GM18498 (cell line): ENCODE measurements at regions not wholly inside any gene's neighbourhood (a gene's known extent, or its start where the extent isn't known, plus 50 kb on each side); places are given as distances from the start of the nearest gene placed in this dataset.
"Not testable (repeated sequence)": the region's sequence is repeated elsewhere in the genome, so short reads cannot be mapped to it uniquely, and the experiment has no call there.

ENCODE experiments used
- ATAC-seq: cut with Tn5 transposase; IDR thresholded peaks from one replicate; pipeline ENCODE4 v1.9.1; 2021; ENCODE audit warnings: mild to moderate bottlenecking, moderate library complexity; ENCODE audit not compliant: unreplicated experiment

DNA sequence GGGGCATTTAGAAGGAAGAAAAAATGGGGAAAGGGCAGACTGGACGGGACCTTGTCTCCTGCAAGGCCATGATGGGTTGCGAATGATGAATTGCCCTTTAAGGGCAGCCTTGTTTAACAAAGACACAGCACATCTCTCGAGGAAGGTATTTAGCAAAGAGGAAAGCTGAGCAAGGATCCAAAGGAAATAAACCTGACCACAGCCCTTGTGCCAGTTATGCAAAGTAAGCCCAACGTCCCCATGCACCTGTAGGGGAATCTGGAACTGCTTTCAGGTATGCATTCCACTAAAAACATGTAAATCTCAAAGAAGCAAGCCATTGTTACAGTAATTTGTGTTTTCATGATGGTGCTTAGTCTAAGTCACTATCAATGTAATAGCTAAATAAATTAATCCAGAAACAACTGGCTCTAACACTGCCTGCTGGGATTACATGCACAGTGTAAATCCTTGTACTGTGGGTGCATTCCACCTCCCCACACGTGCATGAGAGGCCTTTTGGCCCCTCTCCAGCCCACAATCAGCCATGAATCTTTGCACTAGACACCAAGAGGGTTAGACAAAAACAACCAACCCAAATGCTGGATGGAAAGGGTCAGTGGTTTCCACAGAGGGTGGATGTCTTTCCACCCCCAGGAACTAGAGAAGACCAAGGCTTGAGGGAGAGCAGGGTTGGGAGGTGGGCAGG lies 228.8 kb upstream of the KAZN start:
- ATAC-seq = no peak

DNA sequence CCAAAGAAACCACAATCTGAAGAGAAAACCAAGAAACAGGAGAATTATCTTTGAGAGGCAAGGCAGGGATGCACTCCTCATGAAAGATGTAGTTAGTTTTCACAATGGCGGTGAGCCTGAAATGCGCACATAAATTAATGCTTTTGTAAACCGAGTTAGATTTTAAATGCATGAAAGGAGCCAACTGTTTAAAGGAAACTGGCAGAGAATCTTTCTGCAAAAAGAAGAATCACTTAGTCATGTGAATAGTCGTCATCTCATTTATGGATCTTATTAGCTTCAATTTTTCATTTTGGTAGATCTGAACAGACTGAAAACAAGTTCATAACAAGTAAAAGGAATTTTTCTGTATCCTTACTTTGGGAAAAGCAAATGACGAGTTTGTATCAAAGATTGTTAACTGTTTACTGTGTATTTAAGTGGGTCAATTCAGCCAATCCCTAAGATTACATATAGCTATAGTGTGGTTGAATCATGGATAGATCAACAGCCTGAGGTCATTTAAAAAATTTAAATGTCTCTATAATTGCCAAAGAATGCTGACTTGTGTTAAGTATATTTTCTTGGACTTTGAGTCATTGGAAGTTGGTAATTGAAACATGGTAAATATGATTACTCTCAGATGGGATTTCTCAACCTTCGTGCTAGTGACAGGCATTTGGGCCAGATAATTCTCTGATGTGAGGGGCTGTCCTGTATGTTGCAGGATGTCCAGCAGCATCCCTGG lies 226.6 kb upstream of the KAZN start:
- no peak for ATAC-seq

DNA sequence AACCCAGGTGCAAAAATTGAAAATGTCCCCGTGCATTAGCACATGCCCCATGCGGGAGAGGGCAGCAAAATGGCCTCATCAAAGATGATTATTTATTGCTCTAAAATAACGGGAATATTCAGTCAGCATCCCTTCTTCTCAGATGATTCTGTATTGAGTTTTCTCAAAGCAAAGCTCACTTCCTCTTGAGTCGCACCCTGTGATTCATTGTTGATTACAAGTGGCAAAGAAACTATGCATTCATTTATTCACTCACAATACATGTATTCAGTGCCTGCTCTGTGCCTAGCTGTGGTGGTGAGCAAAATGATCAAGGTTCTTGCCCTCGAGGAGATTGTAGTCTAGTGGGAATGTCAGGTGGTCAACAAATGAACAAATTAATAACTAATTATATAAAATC lies 226.0 kb upstream of the KAZN start:
- ATAC-seq = no peak

DNA sequence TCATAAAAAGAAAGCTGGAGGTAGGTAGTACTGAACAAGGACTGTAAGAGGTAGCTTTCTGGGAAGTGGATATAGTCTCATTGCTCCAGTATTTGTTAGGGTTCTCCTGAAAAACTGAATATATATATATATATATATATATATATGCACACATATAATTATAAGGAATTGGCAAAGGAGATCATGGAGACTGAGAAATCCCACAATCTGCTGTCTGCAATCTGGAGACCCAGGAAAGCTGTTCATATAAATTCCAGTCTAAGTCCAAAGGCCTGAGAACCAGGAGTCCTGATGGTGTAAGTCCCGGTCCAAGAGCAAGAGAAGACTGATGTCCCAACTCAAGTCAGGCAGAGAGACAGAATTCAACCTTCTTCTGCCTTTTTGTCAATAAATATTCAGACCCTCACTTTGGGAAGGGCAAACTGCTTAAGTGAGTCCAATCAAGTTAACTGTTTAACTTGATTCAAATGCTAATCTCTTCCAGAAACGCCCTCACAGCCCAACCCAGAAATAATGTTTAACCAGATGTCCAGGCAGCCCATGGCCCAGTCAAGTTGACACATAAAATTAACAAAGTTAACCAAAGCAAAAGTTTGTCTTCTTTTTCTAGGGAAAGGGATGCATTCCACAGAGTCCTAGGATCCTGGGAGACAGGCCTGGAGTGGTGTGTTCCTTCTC lies 225.3 kb upstream of the KAZN start:
- no peak for ATAC-seq

DNA sequence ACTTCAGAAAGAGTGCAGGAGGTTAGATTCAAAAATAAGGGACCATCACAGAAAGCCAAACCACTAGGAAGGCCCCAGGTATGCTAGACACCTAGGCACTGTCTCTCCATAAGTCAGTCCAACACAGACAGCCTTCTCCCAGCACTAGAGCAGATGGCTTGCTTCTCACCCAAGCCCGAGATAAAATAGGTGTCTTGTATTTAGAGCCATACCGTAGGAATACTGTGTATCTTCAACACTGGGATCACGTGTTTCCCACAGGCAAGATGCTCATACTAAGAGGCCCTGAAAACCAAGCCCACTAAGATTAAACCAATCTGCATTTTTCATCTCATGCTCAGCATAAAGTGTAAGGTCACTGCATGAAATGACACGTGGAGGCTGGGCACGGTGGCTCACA lies 223.3 kb upstream of the KAZN start:
- no peak for ATAC-seq

DNA sequence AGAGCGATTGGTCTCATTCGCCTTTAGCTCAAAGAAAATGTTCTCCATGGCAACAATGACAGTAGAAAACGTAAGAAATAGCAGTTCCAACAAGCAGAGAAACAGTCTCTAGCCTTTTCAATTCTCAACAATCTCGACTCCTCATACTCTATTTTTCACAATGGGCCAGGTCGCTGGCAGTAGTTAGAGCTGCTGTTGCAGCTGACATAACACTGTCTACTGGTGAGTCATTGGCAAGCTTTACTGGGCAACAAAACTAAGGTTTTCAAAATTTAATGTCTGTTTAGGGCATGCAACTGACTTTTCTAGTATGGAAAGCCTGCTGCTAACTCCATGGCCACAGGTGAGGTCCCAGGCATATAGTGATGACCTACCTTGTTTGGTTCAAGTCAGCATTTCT lies 221.1 kb upstream of the KAZN start:
- ATAC-seq = no peak

DNA sequence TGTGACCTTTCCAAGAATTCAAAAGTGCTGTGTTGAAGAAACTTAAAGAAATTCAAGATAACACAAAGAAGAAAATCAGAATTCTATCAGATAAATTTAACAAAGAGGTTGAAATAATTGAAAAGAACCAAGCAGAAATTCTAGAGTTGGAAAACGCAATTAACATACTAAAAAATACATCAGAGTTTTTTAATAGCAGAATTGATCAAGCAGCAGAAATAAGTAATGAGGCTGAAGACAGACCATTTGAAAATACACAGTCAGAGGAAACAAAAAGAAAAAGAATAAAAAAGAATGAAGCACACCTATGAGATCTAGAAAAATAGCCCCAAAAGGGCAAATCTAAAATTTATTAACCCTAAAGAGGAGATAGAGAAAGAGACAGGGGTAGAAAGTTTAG lies 218.1 kb upstream of the KAZN start:
- no peak for ATAC-seq

DNA sequence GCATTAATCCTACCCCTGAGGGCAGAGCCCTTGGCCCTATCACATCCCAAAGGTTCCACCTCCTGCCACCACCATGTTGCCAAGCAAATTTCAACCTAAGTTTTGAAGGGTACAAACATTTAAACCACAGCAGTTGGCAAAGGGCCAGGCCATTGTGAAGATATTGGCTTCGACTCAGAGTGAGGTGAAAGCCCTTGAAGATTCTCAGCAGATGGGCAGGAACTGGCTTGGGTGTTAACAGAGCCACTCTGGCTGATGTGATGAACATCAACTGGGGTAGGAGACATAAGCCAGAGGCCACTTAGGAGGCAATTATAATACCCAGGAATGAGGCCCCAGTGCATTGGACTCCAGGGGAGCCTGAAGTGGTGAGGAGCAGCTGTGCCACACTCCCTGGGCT lies 207.7 kb upstream of the KAZN start:
- ATAC-seq = no peak

DNA sequence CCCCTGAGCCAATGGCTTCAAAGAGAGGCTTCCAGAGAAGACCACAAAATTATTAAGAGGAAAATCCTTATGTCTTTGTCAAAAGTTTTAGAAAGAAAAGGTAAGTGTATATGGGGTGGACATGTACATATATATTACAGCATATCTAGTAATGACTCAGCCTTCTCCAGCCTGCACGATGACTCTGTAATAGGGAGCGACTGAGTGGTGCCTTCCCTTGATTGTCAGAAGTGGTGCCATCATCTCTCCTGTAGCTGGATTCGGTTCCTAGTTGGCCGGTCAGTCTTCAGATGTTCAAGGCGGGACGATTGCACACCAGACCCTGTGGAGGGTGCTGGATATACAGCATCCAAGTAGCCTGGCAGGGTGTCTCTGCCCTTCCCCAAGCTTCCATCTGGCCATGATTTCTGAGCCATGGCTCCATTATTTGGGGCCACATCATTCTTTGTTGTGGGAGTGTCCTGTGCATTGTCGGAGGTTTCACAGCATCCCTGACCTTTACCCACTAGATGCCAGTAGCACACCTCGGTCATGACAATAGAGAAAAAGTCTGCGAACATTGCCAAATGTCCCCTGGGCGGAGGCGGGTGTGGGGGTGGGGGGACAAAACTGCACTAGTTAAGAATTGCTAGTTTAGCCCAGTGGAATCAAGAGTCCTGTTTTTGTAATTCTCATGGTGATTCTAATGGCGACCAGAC lies 206.2 kb upstream of the KAZN start:
- ATAC-seq = no peak

DNA sequence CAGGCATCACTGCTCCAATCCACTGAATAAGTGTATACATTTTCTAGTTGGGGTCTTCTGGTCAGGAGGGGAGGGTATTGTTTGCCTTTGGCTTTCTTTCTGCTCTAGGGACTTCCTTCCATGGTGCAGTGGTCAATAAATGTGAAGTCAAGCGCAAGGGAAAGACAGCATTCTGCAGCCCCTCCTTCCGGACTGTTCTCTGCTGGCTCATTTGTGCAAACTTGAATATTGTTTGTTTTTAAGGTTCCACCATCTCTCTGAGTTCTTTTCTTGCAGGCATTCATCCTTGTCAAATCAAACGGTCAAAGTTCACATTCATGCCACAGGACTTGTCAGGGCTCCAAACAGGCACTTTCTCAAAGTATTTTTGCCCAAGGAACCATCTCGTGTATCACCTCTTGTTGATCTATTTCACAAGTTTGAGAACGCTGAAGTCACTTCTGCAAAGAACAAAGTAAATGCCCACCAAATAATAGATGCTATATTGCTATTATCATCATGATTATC lies 205.6 kb upstream of the KAZN start:
- no peak for ATAC-seq

DNA sequence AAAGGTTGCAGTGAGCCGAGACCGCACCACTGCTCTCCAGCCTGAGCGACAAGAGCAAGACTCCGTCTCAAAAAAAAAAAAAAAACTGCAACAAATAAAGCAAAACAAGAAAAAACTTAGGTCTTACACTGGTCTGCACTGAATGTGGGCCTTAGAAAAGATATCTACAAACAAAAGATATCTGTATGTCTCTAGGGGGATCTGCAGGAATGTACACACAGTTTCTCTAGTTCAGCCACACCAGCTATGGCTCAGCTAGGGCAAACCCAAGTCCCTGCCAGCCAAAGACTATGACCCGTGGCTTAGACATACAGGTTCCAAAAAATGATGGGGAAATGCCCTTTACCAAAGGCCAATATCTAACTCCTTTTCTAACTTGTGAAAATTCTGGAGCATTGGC lies 202.4 kb upstream of the KAZN start:
- ATAC-seq = no peak

DNA sequence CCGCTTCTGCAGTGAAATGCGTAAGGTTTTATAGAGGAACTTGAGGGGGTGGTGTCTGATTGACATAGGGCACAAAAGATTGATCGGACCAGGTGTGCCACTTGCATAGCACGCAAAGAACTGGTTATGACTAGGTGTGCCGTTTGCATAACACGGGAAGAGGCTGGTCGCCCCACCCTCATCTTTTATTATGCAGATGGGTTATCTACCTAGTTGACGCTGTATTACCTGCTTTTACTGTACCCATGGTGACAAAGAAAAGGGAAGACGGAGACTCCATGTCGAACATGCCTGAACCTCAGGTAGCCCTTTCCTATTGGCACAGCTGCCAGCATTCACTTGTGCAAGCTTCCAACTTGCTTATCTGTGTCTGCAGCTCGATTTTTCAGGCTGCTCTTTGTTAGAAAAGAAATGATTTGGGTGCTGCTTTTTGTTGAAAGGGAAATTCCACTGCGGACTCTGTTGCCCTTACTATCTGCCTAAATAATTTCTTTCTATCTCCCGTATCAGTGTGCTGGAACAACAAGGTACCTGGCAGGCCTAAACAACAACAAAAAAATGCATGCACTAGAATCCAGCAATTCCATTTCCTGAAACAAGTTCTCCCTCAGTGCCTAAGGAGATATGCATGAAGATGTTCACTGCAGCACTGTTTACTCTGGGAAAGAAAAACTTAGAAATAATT lies 194.4 kb upstream of the KAZN start:
- no peak for ATAC-seq

DNA sequence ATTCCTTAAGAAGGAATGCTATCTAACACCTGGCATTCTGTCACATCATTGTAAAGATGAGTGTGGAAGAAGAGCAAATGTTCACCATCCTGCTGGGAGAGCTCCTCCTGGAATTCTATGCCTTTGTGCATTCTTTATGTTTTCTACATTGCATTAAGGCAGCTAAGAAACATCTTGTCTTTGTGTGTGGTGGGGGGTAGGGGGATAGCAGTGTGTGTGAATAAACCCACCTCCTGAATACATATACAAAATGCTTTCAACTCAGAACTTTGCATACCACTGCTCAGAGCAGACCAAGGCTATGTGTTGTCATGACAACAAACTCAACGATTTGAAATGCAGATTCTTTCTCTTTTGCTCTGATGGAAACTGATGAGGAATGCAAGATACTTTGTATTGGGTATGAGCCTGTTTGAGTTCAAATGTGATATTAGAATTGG lies 193.6 kb upstream of the KAZN start:
- no peak for ATAC-seq

DNA sequence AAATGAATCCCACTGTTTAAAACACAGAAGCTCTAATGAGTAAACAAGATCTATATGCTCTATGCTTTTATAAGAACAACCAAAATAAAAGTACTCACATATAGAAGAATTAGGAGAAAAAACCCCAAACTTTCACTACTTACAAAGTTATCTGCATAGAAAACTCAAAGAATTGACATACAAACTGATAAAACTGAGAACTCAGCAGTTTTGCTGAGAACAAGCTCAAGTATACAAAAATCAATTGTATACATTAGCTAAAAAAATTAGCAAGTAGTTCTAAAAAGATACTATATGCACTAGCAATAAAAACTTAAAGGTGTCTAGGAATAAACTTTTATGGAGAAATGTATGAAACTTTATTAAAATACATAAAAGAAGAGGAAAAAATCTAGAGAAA lies 186.2 kb upstream of the KAZN start:
- ATAC-seq = no peak

DNA sequence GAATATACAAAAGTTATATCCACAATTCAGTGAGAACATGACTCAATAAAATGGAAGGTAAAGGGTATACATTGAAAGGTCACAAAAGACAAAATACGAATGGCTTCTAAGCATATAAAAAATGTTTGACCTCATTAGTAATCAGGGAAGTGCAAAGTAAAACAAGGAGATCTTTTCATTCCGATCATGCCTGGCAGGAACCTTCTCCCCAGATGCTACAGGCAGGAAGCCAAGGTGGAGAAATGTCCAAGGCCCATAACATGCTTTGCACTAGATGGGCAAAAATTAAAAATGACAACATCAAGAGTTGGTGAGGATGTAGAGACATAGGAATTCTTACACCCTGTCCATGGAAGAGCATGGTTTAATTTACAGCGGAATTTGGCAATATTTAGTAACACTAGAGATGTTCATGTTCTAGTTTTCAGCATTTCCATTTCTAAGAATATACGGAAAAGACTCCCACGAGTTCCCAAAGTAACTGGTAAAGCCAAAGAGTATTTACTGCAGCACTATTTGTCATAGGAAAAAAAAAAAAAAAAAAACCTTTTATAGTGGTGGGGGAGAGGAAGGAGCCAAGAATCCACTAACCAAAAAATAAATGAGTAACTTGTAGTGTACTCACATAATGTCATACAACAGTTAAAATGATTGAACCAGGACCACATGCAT lies 184.5 kb upstream of the KAZN start:
- ATAC-seq = no peak

DNA sequence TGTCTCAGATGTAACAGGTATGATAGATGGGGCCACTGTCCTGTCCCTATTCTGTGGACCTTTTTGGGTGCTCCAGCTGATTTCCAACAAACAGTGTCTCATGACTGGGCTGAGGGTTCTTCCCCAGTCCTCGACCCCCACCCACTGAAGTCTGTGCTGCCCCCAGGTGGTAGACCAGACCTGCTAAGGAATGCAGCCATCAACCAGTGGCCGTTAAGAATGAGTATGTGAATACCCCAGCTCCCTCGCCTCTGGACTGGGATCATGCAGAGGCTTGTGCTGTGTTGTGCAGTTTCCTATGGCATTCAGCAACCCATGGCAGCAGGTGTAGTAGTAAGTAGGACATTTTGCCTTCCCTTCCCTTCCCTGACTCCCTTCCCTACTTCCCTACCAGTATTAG lies 183.1 kb upstream of the KAZN start:
- no peak for ATAC-seq

DNA sequence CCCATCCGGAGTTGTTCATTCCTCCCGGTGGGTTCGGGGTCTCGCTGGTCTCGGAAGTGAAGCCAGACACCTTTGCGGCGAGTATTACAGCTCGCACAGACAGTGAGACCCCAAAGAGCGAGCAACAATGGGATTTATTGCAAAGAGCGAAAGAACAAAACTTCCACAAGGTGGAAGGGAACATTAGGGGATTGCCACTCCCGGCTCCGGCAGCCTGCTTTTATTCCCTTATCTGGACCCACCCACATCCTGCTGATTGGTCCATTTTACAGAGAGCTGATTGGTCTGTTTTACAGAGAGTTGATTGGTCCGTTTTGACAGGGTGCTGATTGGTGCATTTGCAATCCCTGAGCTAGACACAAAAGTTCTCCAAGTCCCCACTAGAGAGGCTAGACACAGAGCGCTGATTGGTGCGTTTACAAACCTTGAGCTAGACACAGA lies 178.7 kb upstream of the KAZN start:
- ATAC-seq = not testable (repeated sequence)

DNA sequence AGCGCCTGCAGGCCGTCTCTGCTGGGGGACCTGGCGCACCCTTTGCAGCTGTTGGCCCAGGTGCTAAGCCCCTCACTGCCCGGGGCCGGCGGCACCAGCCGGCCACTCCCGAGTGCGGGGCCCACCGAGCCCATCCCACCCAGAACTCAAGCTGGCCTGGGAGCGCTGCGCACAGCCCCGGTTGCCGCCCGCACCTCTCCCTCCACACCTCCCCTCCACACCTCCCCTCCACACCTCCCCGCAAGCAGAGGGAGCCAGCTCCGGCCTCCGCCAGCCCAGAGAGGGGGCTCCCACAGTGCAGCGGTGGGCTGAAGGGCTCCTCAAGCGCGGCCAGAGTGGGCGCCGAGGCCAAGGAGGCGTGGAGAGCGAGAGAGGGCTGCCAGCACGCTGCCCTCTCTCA lies 177.8 kb upstream of the KAZN start:
- ATAC-seq = no peak

DNA sequence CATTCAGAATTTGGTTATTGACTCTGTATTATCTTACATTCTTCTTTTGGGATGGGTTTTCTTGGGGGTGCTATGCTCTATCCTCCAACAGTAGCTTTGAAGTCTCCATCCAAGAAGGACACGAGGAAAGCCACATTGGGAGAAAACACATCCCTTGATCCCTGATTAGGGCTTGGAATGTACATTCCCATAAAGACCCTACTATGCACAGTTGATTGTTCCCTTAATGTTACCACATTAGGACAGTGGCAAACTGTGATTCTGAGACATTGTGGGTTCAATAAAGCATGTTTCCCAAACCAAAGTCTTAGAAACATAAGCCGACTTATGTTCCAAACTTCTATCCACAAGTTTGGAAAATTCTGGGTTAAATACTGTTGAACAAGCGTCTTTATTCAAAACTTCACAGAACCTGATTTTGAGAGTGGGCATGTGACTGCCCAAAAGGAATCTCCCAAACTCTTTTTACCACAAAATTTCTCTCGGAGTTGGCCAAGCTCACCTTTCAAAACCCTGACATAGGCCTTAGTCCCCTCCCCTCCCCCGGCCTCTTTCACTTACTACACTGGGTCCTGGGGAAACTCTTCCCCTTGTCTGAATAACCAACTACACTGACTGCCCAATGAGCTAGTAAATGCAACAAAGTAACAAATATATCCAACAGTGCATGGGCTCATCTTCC lies 177.0 kb upstream of the KAZN start:
- no peak for ATAC-seq
